Endodermal cell (in vitro differentiated cells): ENCODE measurements at regions not wholly inside any gene's neighbourhood (a gene's known extent, or its start where the extent isn't known, plus 50 kb on each side); places are given as distances from the start of the nearest gene placed in this dataset.
"Not testable (repeated sequence)": the region's sequence is repeated elsewhere in the genome, so short reads cannot be mapped to it uniquely, and the experiment has no call there.

Experiments
- DNase-seq: peaks from one replicate; pipeline ENCODE4 v3.0.0-alpha.2; 2017
- H3K27ac ChIP-seq: 2 replicates; pipeline ENCODE4 v1.5.1; 2013; ENCODE audit warnings: mild to moderate bottlenecking, low read depth, low read length, moderate library complexity
- H3K27me3 ChIP-seq: 2 replicates; pipeline ENCODE4 v1.6.1; 2013; ENCODE audit warnings: mild to moderate bottlenecking, low read length, moderate library complexity; ENCODE audit not compliant: insufficient read depth, control insufficient read depth, poor library complexity, severe bottlenecking
- H3K36me3 ChIP-seq: 2 replicates; pipeline ENCODE4 v1.7.0; 2013; ENCODE audit warnings: mild to moderate bottlenecking, low read length, moderate library complexity; ENCODE audit not compliant: control insufficient read depth, insufficient read depth
- H3K4me1 ChIP-seq: one replicate; pipeline ENCODE4 v1.7.0; 2013; ENCODE audit warnings: low read length; ENCODE audit not compliant: control insufficient read depth, insufficient read depth
- H3K4me3 ChIP-seq: 2 replicates; pipeline ENCODE4 v1.5.1; 2013; ENCODE audit warnings: mild to moderate bottlenecking, low read length, moderate library complexity
- H3K9ac ChIP-seq: 2 replicates; pipeline ENCODE4 v1.6.1; 2013; ENCODE audit warnings: mild to moderate bottlenecking, low read length, moderate library complexity; ENCODE audit not compliant: poor library complexity, severe bottlenecking; ENCODE audit errors: extremely low read depth
- H3K9me3 ChIP-seq: 2 replicates; pipeline ENCODE4 v1.6.1; 2013; ENCODE audit warnings: mild to moderate bottlenecking, low read length, moderate library complexity; ENCODE audit not compliant: control insufficient read depth
- H3K27ac Mint-ChIP-seq: 2 replicates; pipeline ENCODE4 v1.8.0; 2020; ENCODE audit warnings: mixed read lengths
- H3K27me3 Mint-ChIP-seq: 2 replicates; pipeline ENCODE4 v1.8.0; 2021; ENCODE audit warnings: mild to moderate bottlenecking, mixed read lengths; ENCODE audit not compliant: insufficient read depth
- H3K36me3 Mint-ChIP-seq: 2 replicates; pipeline ENCODE4 v1.8.0; 2020; ENCODE audit warnings: low read depth, mixed read lengths
- H3K4me1 Mint-ChIP-seq: 2 replicates; pipeline ENCODE4 v1.8.0; 2020; ENCODE audit warnings: mixed read lengths
- H3K4me3 Mint-ChIP-seq: 2 replicates; pipeline ENCODE4 v1.8.0; 2020; ENCODE audit warnings: mild to moderate bottlenecking, moderate library complexity, mixed read lengths
- H3K9me3 Mint-ChIP-seq: 2 replicates; pipeline ENCODE4 v1.8.0; 2020; ENCODE audit warnings: mild to moderate bottlenecking, mixed read lengths
- WGBS, 2 experiments: methylation state at CpG; one replicate each; pipeline versions ENCODE4 v1.1.5 to v1.1.7; 2013; ENCODE audit warnings: missing lambda C conversion rate in 2 of 2, mixed read lengths in 1 of 2; ENCODE audit not compliant: insufficient coverage in 1 of 2, insufficient read length in 1 of 2; 5-methylcytosine and 5-hydroxymethylcytosine counted together
- TF ChIP-seq, protein P1 (sequence below): fragments of 200-600 bp; sonication (generic); conservative IDR thresholded peaks from 2 replicates; pipeline ENCODE4 v1.5.0; 2021; ENCODE audit warnings: antibody characterized with exemption, mild to moderate bottlenecking

DNA sequence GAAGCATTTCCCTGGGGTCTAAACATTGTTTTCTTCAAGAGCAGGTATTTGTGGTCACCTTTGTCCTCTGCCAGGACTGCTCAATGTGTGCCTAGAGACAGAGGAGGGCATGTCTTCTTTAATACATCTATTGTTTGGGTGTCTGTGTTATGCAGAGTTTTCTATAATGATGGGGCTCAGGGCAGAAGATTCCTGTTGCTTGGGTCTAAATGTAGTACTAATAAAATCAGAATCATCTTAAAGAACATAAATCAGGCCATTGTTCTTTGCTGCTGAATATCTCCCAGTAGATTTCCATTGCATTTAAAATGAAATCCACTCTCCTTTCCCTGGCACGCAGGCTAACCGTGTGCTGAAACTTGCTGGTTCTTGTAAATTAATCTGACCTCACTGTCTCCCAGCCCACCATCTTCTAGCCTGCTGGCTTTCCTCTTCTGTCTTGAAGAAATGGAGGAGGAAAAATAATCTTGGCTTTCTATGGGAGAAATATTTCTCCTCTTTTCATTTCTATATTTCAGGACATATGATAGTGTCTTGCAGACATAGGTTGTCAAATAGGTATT lies 1396.8 kb downstream of the GATA3 start:
- Histone ChIP-seq H3K4me1 (peaks cover 4% of the 10 kb centered on the region), H3K9me3 (peaks cover 26% of the 10 kb centered on the region), H3K27me3 (no peaks in the 10 kb centered on the region), H3K27ac (no peak overlapping the region), H3K36me3 (no peaks in the 10 kb centered on the region), H3K9ac (no peak overlapping the region), H3K4me3 (no peak overlapping the region)
- Mint-ChIP-seq H3K9me3 (peaks cover 26% of the 10 kb centered on the region), H3K27me3 (no peaks in the 10 kb centered on the region), H3K4me1 (peaks cover 2% of the 10 kb centered on the region), H3K27ac (no peak overlapping the region), H3K36me3 (no peaks in the 10 kb centered on the region), H3K4me3 (no peak overlapping the region)
- 96% methylated on average over 2 of the region's 2 CpGs; no CpG with 5 or more reads in 1 of the 2 experiments for WGBS, 2 experiments
- TF ChIP-seq, protein P1, sequence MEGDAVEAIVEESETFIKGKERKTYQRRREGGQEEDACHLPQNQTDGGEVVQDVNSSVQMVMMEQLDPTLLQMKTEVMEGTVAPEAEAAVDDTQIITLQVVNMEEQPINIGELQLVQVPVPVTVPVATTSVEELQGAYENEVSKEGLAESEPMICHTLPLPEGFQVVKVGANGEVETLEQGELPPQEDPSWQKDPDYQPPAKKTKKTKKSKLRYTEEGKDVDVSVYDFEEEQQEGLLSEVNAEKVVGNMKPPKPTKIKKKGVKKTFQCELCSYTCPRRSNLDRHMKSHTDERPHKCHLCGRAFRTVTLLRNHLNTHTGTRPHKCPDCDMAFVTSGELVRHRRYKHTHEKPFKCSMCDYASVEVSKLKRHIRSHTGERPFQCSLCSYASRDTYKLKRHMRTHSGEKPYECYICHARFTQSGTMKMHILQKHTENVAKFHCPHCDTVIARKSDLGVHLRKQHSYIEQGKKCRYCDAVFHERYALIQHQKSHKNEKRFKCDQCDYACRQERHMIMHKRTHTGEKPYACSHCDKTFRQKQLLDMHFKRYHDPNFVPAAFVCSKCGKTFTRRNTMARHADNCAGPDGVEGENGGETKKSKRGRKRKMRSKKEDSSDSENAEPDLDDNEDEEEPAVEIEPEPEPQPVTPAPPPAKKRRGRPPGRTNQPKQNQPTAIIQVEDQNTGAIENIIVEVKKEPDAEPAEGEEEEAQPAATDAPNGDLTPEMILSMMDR, result no peak
- DNase-seq, result no peak

DNA sequence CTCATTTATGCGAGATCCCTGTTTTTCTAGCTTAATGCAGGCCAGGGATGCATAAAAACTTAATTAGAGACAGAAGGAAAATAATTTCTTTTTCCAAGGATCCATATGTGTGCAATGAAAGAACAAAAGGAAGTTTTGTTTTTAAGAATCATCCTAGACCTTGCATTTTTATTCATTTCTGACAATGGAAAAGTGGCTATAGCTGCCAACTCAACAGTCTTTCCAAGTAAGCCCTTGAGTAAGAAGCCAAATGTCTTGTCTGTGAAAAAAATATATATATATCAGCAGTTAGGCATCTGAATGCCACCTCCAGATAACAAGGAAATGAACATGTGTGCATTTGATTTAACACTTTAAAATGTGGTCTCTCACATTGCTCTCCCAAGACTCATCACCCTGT lies 1397.6 kb downstream of the GATA3 start:
- H3K4me3 ChIP-seq, result no peak overlapping the region
- peaks cover 26% of the 10 kb centered on the region for H3K9me3 ChIP-seq
- no peaks in the 10 kb centered on the region for H3K27me3 ChIP-seq
- no peaks in the 10 kb centered on the region for H3K36me3 ChIP-seq
- Mint-ChIP-seq H3K9me3 (peaks cover 26% of the 10 kb centered on the region), H3K4me1 (peaks cover 2% of the 10 kb centered on the region), H3K36me3 (no peaks in the 10 kb centered on the region), H3K4me3 (no peak overlapping the region), H3K27me3 (no peaks in the 10 kb centered on the region), H3K27ac (no peak overlapping the region)
- TF ChIP-seq, protein P1, result no peak
- no peak overlapping the region for H3K9ac ChIP-seq
- peaks cover 4% of the 10 kb centered on the region for H3K4me1 ChIP-seq
- H3K27ac ChIP-seq, result no peak overlapping the region
- DNase-seq, result no peak
- WGBS, 2 experiments, result 96 to 100% methylated on average over 1 of the region's 1 CpG

DNA sequence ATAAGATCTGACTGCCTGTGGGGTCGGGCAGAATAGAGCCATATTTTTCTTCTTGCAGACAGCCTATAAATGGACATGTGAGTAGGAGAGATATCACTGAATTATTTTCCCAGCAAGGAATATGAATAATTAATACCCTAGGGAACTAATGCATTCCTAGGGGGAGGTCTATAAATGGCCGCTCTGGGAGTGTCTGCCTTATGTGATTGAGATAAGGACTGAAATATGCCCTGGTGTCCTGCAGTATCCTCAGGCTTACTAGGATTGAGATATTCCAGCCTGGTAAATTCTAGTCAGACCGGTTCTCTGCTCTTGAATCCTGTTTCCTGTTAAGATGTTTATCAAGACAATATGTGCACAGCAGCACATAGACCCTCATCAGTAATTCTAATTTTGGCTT lies 1399.4 kb downstream of the GATA3 start:
- H3K27ac ChIP-seq, H3K27me3 ChIP-seq, H3K9ac ChIP-seq, H3K27me3 Mint-ChIP-seq, H3K4me3 ChIP-seq, H3K27ac Mint-ChIP-seq, H3K36me3 Mint-ChIP-seq, DNase-seq, H3K4me1 ChIP-seq, H3K4me3 Mint-ChIP-seq, H3K36me3 ChIP-seq, H3K4me1 Mint-ChIP-seq: not testable (repeated sequence)
- WGBS, 2 experiments, result 91 to 100% methylated on average over 3 of the region's 3 CpGs
- peaks cover 26% of the 10 kb centered on the region for H3K9me3 Mint-ChIP-seq
- peaks cover 26% of the 10 kb centered on the region for H3K9me3 ChIP-seq

DNA sequence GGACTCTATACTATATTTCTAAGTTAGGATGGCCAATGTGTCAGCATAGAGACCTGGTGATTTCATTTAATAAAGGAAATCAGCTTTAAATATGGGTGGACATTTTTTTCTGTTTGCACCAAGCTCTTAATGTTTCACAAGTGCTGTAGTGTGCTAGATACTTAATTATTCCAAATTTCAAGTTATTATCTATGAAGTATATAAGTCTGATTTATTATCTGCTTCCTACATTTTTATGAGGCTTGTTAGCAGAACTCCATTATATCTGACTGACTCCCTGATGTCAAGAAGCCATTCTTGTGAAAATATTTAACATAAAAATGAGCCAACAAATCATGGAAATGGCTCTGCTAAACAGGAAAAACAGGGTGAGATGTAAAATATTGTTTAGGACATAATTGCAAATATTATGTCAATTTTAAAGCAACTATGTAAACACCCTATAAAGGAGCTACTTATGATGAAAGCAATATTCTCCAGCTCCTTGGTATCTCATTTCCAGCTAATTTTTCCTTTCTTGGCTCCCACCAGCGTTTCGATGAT lies 1415.2 kb downstream of the GATA3 start:
- WGBS, 2 experiments, result 94 to 97% methylated on average over 2 of the region's 2 CpGs
- no peak overlapping the region for H3K27ac ChIP-seq
- no peak overlapping the region for H3K4me3 ChIP-seq
- DNase-seq, result no peak
- Mint-ChIP-seq H3K27ac (no peak overlapping the region), H3K4me3 (no peak overlapping the region), H3K9me3 (no peaks in the 10 kb centered on the region), H3K36me3 (no peaks in the 10 kb centered on the region), H3K4me1 (peaks cover 7% of the 10 kb centered on the region), H3K27me3 (no peaks in the 10 kb centered on the region)
- no peaks in the 10 kb centered on the region for H3K4me1 ChIP-seq
- no peak overlapping the region for H3K9ac ChIP-seq
- H3K27me3 ChIP-seq, result no peaks in the 10 kb centered on the region
- TF ChIP-seq, protein P1, result no peak
- H3K36me3 ChIP-seq, result no peaks in the 10 kb centered on the region
- no peaks in the 10 kb centered on the region for H3K9me3 ChIP-seq
